GM12878 (cell line): ENCODE measurements at regions not wholly inside any gene's neighbourhood (a gene's known extent, or its start where the extent isn't known, plus 50 kb on each side); places are given as distances from the start of the nearest gene placed in this dataset.

ENCODE experiments used
- ATAC-seq: fragments of 200-7000 bp; cut with Tn5 transposase; 3 replicates; pipeline ENCODE4 v1.9.1; 2020; ENCODE audit warnings: mild to moderate bottlenecking, moderate library complexity
- BruUV-seq: library from RNA; stranded (reverse); fragments of 400-500 nt; replicated peaks from 2 replicates; lab custom pipeline; 2021; lab: Mats Ljungman, UMichigan
- CTCF ChIA-PET: fragments of 300-600 bp; sonication (Branson Sonifier 250); formaldehyde crosslinking; extraction: SDS; loops from one replicate; lab custom pipeline; 2021; ENCODE audit warnings: inconsistent platforms; lab: Yijun Ruan, JAX
- POLR2A ChIA-PET: fragments of 350-600 bp; formaldehyde crosslinking; extraction: SDS; loops from one replicate; lab custom pipeline; 2021; ENCODE audit warnings: inconsistent platforms; lab: Charles Lee
- RAD21 ChIA-PET: fragments of 300-600 bp; sonication (Branson Sonifier 250); formaldehyde crosslinking; loops from one replicate; lab custom pipeline; 2023; ENCODE audit warnings: antibody characterized with exemption; ENCODE audit not compliant: unreplicated experiment; lab: Charles Lee
- SMC1A ChIA-PET: fragments of 300-600 bp; sonication (Branson Sonifier 250); formaldehyde crosslinking; loops from one replicate; lab custom pipeline; 2023; ENCODE audit not compliant: unreplicated experiment, uncharacterized antibody; lab: Charles Lee
- DNase-seq: peaks from one replicate; pipeline ENCODE4 v3.0.0-alpha.2; 2011; ENCODE audit warnings: low read depth, low spot score
- FAIRE-seq: peaks from 3 replicates; lab custom pipeline; 2011; peaks lifted over from hg19 to GRCh38; lab: Jason Lieb, UNC
- H2AFZ ChIP-seq: 2 replicates; pipeline ENCODE4 v1.6.0; 2011; ENCODE audit warnings: low read depth, low read length, control low read depth; ENCODE audit not compliant: control insufficient read depth
- H3K27ac ChIP-seq: 2 replicates; pipeline ENCODE4 v1.5.1; 2011; ENCODE audit warnings: control low read depth; ENCODE audit not compliant: control insufficient read depth, insufficient read depth
- H3K27me3 ChIP-seq, 2 experiments: replicated peaks in 1 of 2; 2 replicates each; pipeline versions ENCODE4 v1.6.0 to v1.6.1; 2011; ENCODE audit warnings: low read length in 1 of 2; ENCODE audit not compliant: control insufficient read depth in 2 of 2, insufficient read depth in 2 of 2
- H3K36me3 ChIP-seq, 2 experiments: 2 replicates each; pipeline ENCODE4 v1.5.1; 2011; ENCODE audit warnings: low read length in 1 of 2; ENCODE audit not compliant: control insufficient read depth in 2 of 2, insufficient read depth in 2 of 2
- H3K4me1 ChIP-seq: 2 replicates; pipeline ENCODE4 v1.6.1; 2011; ENCODE audit warnings: mild to moderate bottlenecking, low read length, moderate library complexity, mixed read lengths; ENCODE audit not compliant: control insufficient read depth, insufficient read depth
- H3K4me2 ChIP-seq: 2 replicates; pipeline ENCODE4 v1.6.0; 2011; ENCODE audit warnings: control low read depth; ENCODE audit not compliant: control insufficient read depth, insufficient read depth
- H3K4me3 ChIP-seq: fragments of 200-600 bp; sonication (generic); 2 replicates; pipeline ENCODE4 v1.5.1; 2016
- H3K79me2 ChIP-seq: 2 replicates; pipeline ENCODE4 v1.6.0; 2011; ENCODE audit warnings: low read length; ENCODE audit not compliant: control insufficient read depth, insufficient read depth
- H3K9ac ChIP-seq: 2 replicates; pipeline ENCODE4 v1.8.0; 2011; ENCODE audit warnings: low read length, control low read depth, mixed read lengths; ENCODE audit not compliant: control insufficient read depth, insufficient read depth
- H3K9me3 ChIP-seq: replicated peaks from 3 replicates; pipeline ENCODE4 v1.5.1; 2011; ENCODE audit warnings: mild to moderate bottlenecking, low read length; ENCODE audit not compliant: control insufficient read depth, insufficient read depth
- H4K20me1 ChIP-seq: 2 replicates; pipeline ENCODE4 v1.6.0; 2011; ENCODE audit not compliant: control insufficient read depth, insufficient read depth
- EGR1 ChIP-seq, 2 experiments: IDR thresholded peaks; 1 replicate in 1 of 2; 2 replicates in 1 of 2; pipeline ENCODE4 v1.6.1; 2011 to 2012; ENCODE audit warnings: low read depth in 2 of 2, low read length in 2 of 2, borderline replicate concordance in 1 of 2, mild to moderate bottlenecking in 1 of 2, moderate library complexity in 1 of 2
- HCFC1 ChIP-seq: fragments of 150-350 bp; IDR thresholded peaks from 2 replicates; pipeline ENCODE4 v1.6.1; 2014; ENCODE audit warnings: low read length
- JUNB ChIP-seq: IDR thresholded peaks from 2 replicates; pipeline ENCODE4 v1.6.1; 2016; ENCODE audit warnings: antibody characterized with exemption, mild to moderate bottlenecking
- MXI1 ChIP-seq: fragments of 150-350 bp; IDR thresholded peaks from 2 replicates; pipeline ENCODE4 v1.6.1; 2011; ENCODE audit warnings: low read depth, mild to moderate bottlenecking, inconsistent platforms, low read length, improper control_type of control experiment
- MYC ChIP-seq: IDR thresholded peaks from 2 replicates; pipeline ENCODE4 v1.6.1; 2011; ENCODE audit warnings: mild to moderate bottlenecking, low read length, moderate library complexity, inconsistent platforms; ENCODE audit not compliant: insufficient read depth, insufficient replicate concordance, insufficient read length, severe bottlenecking
- NFYB ChIP-seq: IDR thresholded peaks from 2 replicates; pipeline ENCODE4 v1.6.1; 2011; ENCODE audit warnings: low read depth, mild to moderate bottlenecking, low read length, improper control_type of control experiment, moderate library complexity; ENCODE audit not compliant: insufficient read depth
- NR2F1 ChIP-seq: fragments of 450-650 bp; conservative IDR thresholded peaks from 2 replicates; pipeline ENCODE4 v1.6.1; 2017; ENCODE audit warnings: mild to moderate bottlenecking
- PML ChIP-seq: IDR thresholded peaks from 2 replicates; pipeline ENCODE4 v1.6.1; 2012; ENCODE audit warnings: low read length, inconsistent platforms
- RAD21 ChIP-seq: IDR thresholded peaks from 2 replicates; pipeline ENCODE4 v1.6.1; 2011; ENCODE audit warnings: mild to moderate bottlenecking, low read depth, low read length, moderate library complexity; ENCODE audit not compliant: insufficient read depth
- RFX5 ChIP-seq: IDR thresholded peaks from 2 replicates; pipeline ENCODE4 v1.6.1; 2011; ENCODE audit warnings: low read depth, low read length, improper control_type of control experiment
- SMAD5 ChIP-seq: IDR thresholded peaks from 2 replicates; pipeline ENCODE4 v1.6.1; 2016; ENCODE audit warnings: antibody characterized with exemption, low read depth
- SMARCA5 ChIP-seq: fragments of 450-650 bp; IDR thresholded peaks from 2 replicates; pipeline ENCODE4 v1.6.1; 2017; ENCODE audit warnings: mild to moderate bottlenecking
- SPI1 ChIP-seq: IDR thresholded peaks from 2 replicates; pipeline ENCODE4 v1.6.1; 2011; ENCODE audit warnings: low read depth, mild to moderate bottlenecking, low read length, moderate library complexity, borderline replicate concordance; ENCODE audit not compliant: insufficient read depth
- SREBF2 ChIP-seq: IDR thresholded peaks from 2 replicates; pipeline ENCODE4 v1.6.1; 2012; ENCODE audit warnings: mild to moderate bottlenecking, low read length
- SUPT20H ChIP-seq: IDR thresholded peaks from 2 replicates; pipeline ENCODE4 v1.6.1; 2011; ENCODE audit warnings: low read depth, mild to moderate bottlenecking, low read length, moderate library complexity, borderline replicate concordance; ENCODE audit not compliant: control insufficient read depth
- WGBS: methylation state at CpG from one replicate; pipeline ENCODE4 v1.1.6; 2016; ENCODE audit warnings: low lambda C conversion rate; ENCODE audit not compliant: insufficient replicate concordance, insufficient coverage; ENCODE audit errors: missing lambda C conversion rate; 5-methylcytosine and 5-hydroxymethylcytosine counted together
- in situ Hi-C: fragments of 300-500 bp; cut with MboI; formaldehyde crosslinking; loops from 9 replicates; pipeline ENCODE4 v1.14.3; 2018; ENCODE audit warnings: mixed read lengths
- intact Hi-C: fragments of 100-400 bp; cut with micrococcal nuclease; formaldehyde crosslinking; loops from one replicate; pipeline ENCODE4 v1.14.2; 2022; ENCODE audit not compliant: unreplicated experiment
- TF ChIP-seq, protein P1 (sequence below): fragments of 450-650 bp; IDR thresholded peaks from 2 replicates; pipeline ENCODE4 v1.6.1; 2018; ENCODE audit warnings: mild to moderate bottlenecking, low read depth, moderate library complexity; ENCODE audit not compliant: partially characterized antibody
- TF ChIP-seq, protein P2 (sequence below): fragments of 450-650 bp; IDR thresholded peaks from 2 replicates; pipeline ENCODE4 v1.6.1; 2014; ENCODE audit warnings: mild to moderate bottlenecking

DNA sequence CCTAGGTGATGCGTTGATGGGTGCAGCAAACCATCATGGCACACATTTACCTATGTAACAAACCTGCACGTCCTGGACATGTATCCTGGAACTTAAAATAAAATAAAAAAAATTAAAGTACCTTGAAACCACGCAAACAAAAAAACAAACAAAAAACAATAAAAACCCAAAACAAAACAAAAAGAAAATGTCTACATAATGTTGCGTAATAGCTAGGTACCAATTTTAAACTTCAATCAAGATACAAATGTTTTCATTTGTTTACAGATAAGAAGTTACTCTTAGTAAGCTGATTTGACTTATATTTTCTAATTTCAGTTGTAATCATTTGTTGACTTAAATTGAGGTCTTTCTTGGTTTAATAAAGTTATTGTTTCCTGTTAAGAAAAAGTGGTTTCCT, 349.6 kb upstream of the KCNMB2 start:
- Histone ChIP-seq H3K36me3 (no peaks in the 10 kb centered on the region), H3K4me1 (no peaks in the 10 kb centered on the region), H3K4me3 (no peak overlapping the region), H3K9me3 (no peaks in the 10 kb centered on the region), H4K20me1 (no peaks in the 10 kb centered on the region), H3K27ac (no peak overlapping the region), H3K9ac (no peak overlapping the region), H3K79me2 (no peaks in the 10 kb centered on the region), H3K27me3 (no peaks in the 10 kb centered on the region; a peak in 1 of 4 replicates), H3K4me2 (no peak overlapping the region), H2AFZ (no peak overlapping the region)
- ChIA-PET CTCF (no interaction called here), POLR2A (no interaction called here), RAD21 (no interaction called here), SMC1A (interaction anchor here (1.2 kb wide), 1 partner anchor 12 kb away, joined by 3 read pairs; no protein-coding TSS in a partner anchor)
- FAIRE-seq = no peak
- no peak for ATAC-seq
- WGBS = 50% methylated on average over 4 of the region's 4 CpGs
- no TSS peak for BruUV-seq
- in situ Hi-C loops = no loop called here
- no peak for DNase-seq
- TF ChIP-seq PML (no peak), MXI1 (no peak), SUPT20H (no peak), SPI1 (no peak), NFYB (no peak)
- intact Hi-C loops = no loop called here

DNA sequence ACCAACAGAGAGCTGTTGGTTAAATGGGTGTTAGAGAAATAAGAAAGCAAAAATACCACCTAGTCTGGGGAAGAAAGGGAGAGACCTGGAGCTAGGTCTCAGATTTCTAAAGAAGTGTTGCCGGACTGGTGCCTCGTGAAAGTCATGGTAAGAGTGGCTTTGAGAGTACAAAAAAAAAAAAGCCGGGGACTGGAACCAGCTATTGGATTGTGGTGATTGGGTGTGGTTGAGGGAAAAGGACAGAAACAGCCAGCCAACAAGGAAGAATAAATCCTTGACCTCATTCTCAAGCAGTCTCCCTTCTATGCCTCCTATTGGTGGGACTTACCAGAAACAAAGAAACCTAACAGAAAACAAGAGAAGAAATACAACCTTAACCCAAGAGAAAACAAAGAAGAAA, 346.4 kb upstream of the KCNMB2 start:
- Histone ChIP-seq H3K36me3 (no peaks in the 10 kb centered on the region), H4K20me1 (no peaks in the 10 kb centered on the region), H3K9ac (no peak overlapping the region), H3K9me3 (no peaks in the 10 kb centered on the region), H3K4me3 (no peak overlapping the region), H2AFZ (no peak overlapping the region), H3K4me1 (no peaks in the 10 kb centered on the region), H3K27ac (no peak overlapping the region), H3K4me2 (no peak overlapping the region), H3K27me3 (no peaks in the 10 kb centered on the region; a peak in 1 of 4 replicates), H3K79me2 (no peaks in the 10 kb centered on the region)
- FAIRE-seq = no peak
- intact Hi-C loops = no loop called here
- ChIA-PET RAD21 (no interaction called here), CTCF (no interaction called here), SMC1A (no interaction called here), POLR2A (no interaction called here)
- WGBS = 39% methylated on average over 2 of the region's 3 CpGs
- no peak for DNase-seq
- no peak for TF ChIP-seq HCFC1
- TF ChIP-seq JUNB = no peak
- TF ChIP-seq SPI1 = no peak
- TF ChIP-seq MYC = no peak
- TF ChIP-seq, protein P1, sequence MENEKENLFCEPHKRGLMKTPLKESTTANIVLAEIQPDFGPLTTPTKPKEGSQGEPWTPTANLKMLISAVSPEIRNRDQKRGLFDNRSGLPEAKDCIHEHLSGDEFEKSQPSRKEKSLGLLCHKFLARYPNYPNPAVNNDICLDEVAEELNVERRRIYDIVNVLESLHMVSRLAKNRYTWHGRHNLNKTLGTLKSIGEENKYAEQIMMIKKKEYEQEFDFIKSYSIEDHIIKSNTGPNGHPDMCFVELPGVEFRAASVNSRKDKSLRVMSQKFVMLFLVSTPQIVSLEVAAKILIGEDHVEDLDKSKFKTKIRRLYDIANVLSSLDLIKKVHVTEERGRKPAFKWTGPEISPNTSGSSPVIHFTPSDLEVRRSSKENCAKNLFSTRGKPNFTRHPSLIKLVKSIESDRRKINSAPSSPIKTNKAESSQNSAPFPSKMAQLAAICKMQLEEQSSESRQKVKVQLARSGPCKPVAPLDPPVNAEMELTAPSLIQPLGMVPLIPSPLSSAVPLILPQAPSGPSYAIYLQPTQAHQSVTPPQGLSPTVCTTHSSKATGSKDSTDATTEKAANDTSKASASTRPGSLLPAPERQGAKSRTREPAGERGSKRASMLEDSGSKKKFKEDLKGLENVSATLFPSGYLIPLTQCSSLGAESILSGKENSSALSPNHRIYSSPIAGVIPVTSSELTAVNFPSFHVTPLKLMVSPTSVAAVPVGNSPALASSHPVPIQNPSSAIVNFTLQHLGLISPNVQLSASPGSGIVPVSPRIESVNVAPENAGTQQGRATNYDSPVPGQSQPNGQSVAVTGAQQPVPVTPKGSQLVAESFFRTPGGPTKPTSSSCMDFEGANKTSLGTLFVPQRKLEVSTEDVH = no peak
- no peak for TF ChIP-seq SMAD5
- no peak for TF ChIP-seq SREBF2
- TF ChIP-seq RAD21 = no peak
- TF ChIP-seq EGR1 (IDR thresholded peaks at IDR 0.05; ENCODE audit: borderline replicate concordance in 1 of 2, low read depth in 2 of 2, low read length in 2 of 2) = no peak
- TF ChIP-seq, protein P2, sequence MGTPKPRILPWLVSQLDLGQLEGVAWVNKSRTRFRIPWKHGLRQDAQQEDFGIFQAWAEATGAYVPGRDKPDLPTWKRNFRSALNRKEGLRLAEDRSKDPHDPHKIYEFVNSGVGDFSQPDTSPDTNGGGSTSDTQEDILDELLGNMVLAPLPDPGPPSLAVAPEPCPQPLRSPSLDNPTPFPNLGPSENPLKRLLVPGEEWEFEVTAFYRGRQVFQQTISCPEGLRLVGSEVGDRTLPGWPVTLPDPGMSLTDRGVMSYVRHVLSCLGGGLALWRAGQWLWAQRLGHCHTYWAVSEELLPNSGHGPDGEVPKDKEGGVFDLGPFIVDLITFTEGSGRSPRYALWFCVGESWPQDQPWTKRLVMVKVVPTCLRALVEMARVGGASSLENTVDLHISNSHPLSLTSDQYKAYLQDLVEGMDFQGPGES = no peak
- TF ChIP-seq NR2F1 = no peak
- TF ChIP-seq RFX5 = no peak
- no peak for TF ChIP-seq SMARCA5
- ATAC-seq = no peak
- in situ Hi-C loops = no loop called here
- BruUV-seq = no TSS peak
